Endothelial cell (in vitro differentiated cells): ENCODE measurements at regions not wholly inside any gene's neighbourhood (a gene's known extent, or its start where the extent isn't known, plus 50 kb on each side); places are given as distances from the start of the nearest gene placed in this dataset.

Experiments
- DNase-seq: peaks from one replicate; pipeline ENCODE4 v3.0.0; 2021; ENCODE audit warnings: low spot score
- H3K27ac Mint-ChIP-seq: one replicate; pipeline ENCODE4 v1.8.0; 2021; ENCODE audit warnings: mixed read lengths, inconsistent platforms; ENCODE audit not compliant: unreplicated experiment
- H3K27me3 Mint-ChIP-seq: one replicate; pipeline ENCODE4 v1.8.0; 2021; ENCODE audit warnings: mild to moderate bottlenecking, moderate library complexity, mixed read lengths, inconsistent platforms; ENCODE audit not compliant: unreplicated experiment
- H3K36me3 Mint-ChIP-seq: one replicate; pipeline ENCODE4 v1.8.0; 2021; ENCODE audit warnings: mild to moderate bottlenecking, low read depth, mixed read lengths, inconsistent platforms; ENCODE audit not compliant: unreplicated experiment
- H3K4me1 Mint-ChIP-seq: one replicate; pipeline ENCODE4 v1.8.0; 2021; ENCODE audit warnings: mild to moderate bottlenecking, mixed read lengths, inconsistent platforms; ENCODE audit not compliant: unreplicated experiment
- H3K4me3 Mint-ChIP-seq: one replicate; pipeline ENCODE4 v1.8.0; 2021; ENCODE audit warnings: mild to moderate bottlenecking, mixed read lengths, inconsistent platforms; ENCODE audit not compliant: unreplicated experiment
- H3K9me3 Mint-ChIP-seq: one replicate; pipeline ENCODE4 v1.8.0; 2021; ENCODE audit warnings: mixed read lengths, inconsistent platforms; ENCODE audit not compliant: unreplicated experiment
- CTCF ChIP-seq: fragments of 200-600 bp; sonication (generic); IDR thresholded peaks from one replicate; pipeline ENCODE4 v1.5.0; 2021; ENCODE audit warnings: antibody characterized with exemption; ENCODE audit not compliant: unreplicated experiment

- Mint-ChIP-seq H3K4me3 (no peak overlapping the region), H3K4me1 (no peaks in the 10 kb centered on the region), H3K27ac (no peak overlapping the region), H3K9me3 (no peaks in the 10 kb centered on the region), H3K36me3 (no peaks in the 10 kb centered on the region), H3K27me3 (peaks cover 1% of the 10 kb centered on the region)
- TF ChIP-seq CTCF = no peak
- DNase-seq = no peak
Measured at GRCh38 chr5:77935506-77936364, 159.6 kb upstream of the TBCA start.

GRCh38 chr5:77928776-77929300 lies 152.7 kb upstream of the TBCA start:
- Mint-ChIP-seq H3K9me3 (no peaks in the 10 kb centered on the region), H3K4me1 (no peaks in the 10 kb centered on the region), H3K27me3 (peaks cover 1% of the 10 kb centered on the region), H3K27ac (no peak overlapping the region), H3K36me3 (no peaks in the 10 kb centered on the region), H3K4me3 (no peak overlapping the region)
- DNase-seq = no peak
- no peak for TF ChIP-seq CTCF

- no peak for DNase-seq
- TF ChIP-seq CTCF = no peak
- Mint-ChIP-seq H3K4me3 (no peak overlapping the region), H3K9me3 (no peaks in the 10 kb centered on the region), H3K36me3 (no peaks in the 10 kb centered on the region), H3K27me3 (no peaks in the 10 kb centered on the region), H3K4me1 (no peaks in the 10 kb centered on the region), H3K27ac (no peak overlapping the region)
Measured at GRCh38 chr5:77926337-77926736, 150.2 kb upstream of the TBCA start.

GRCh38 chr5:77925503-77925902 lies 149.4 kb upstream of the TBCA start:
- Mint-ChIP-seq H3K27ac (no peak overlapping the region), H3K4me1 (no peaks in the 10 kb centered on the region), H3K27me3 (no peaks in the 10 kb centered on the region), H3K36me3 (no peaks in the 10 kb centered on the region), H3K4me3 (no peak overlapping the region), H3K9me3 (no peaks in the 10 kb centered on the region)
- no peak for DNase-seq
- TF ChIP-seq CTCF = no peak

- Mint-ChIP-seq H3K27me3 (no peaks in the 10 kb centered on the region), H3K27ac (no peak overlapping the region), H3K36me3 (no peaks in the 10 kb centered on the region), H3K4me3 (no peak overlapping the region), H3K9me3 (no peaks in the 10 kb centered on the region), H3K4me1 (no peaks in the 10 kb centered on the region)
- no peak for TF ChIP-seq CTCF
- no peak for DNase-seq
Measured at GRCh38 chr5:77924081-77924480, 147.9 kb upstream of the TBCA start.
